Transverse colon (tissue), 4 donors: ENCODE measurements at regions not wholly inside any gene's neighbourhood (a gene's known extent, or its start where the extent isn't known, plus 50 kb on each side); places are given as distances from the start of the nearest gene placed in this dataset.

Experiments
- EP300 ChIP-seq: sonication (generic); formaldehyde crosslinking; IDR thresholded peaks from one replicate; pipeline ENCODE4 v1.6.1; 2017; ENCODE audit warnings: antibody characterized with exemption, low read depth
- POLR2A ChIP-seq: fragments of 450-650 bp; IDR thresholded peaks from one replicate; pipeline ENCODE4 v1.6.1; 2016; ENCODE audit warnings: antibody characterized with exemption, mild to moderate bottlenecking, moderate library complexity
- POLR2AphosphoS5 ChIP-seq, 3 donors: sonication (generic); formaldehyde crosslinking; IDR thresholded peaks; one replicate each; pipeline ENCODE4 v1.6.1; 2016; ENCODE audit warnings: antibody characterized with exemption in 3 of 3
- TF ChIP-seq, protein P1 (sequence below), 5 experiments: fragments of 200-600 bp in 3 of 5; fragments of 450-650 bp in 2 of 5; sonication (generic) in 3 of 5; IDR thresholded peaks; 1 replicate in 2 of 5; 2 replicates in 3 of 5; pipeline ENCODE4 v1.5.1; 2016 to 2017; ENCODE audit warnings: antibody characterized with exemption in 5 of 5, inconsistent platforms in 3 of 5, mild to moderate bottlenecking in 2 of 5, moderate library complexity in 1 of 5

GRCh38 chr6:84912472-84913322 is 148.3 kb upstream of the TBX18 start:
- TF ChIP-seq, protein P1, sequence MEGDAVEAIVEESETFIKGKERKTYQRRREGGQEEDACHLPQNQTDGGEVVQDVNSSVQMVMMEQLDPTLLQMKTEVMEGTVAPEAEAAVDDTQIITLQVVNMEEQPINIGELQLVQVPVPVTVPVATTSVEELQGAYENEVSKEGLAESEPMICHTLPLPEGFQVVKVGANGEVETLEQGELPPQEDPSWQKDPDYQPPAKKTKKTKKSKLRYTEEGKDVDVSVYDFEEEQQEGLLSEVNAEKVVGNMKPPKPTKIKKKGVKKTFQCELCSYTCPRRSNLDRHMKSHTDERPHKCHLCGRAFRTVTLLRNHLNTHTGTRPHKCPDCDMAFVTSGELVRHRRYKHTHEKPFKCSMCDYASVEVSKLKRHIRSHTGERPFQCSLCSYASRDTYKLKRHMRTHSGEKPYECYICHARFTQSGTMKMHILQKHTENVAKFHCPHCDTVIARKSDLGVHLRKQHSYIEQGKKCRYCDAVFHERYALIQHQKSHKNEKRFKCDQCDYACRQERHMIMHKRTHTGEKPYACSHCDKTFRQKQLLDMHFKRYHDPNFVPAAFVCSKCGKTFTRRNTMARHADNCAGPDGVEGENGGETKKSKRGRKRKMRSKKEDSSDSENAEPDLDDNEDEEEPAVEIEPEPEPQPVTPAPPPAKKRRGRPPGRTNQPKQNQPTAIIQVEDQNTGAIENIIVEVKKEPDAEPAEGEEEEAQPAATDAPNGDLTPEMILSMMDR (IDR thresholded peaks at IDR 0.05) = no peak
- no peak for TF ChIP-seq POLR2A
- TF ChIP-seq POLR2AphosphoS5 (IDR thresholded peaks at IDR 0.05) = no peak
- TF ChIP-seq EP300 = no peak
